ENCODE measurements at regions not wholly inside any gene's neighbourhood (a gene's known extent, or its start where the extent isn't known, plus 50 kb on each side); places are given as distances from the start of the nearest gene placed in this dataset.
A peak's percentile ranks its signal among the peaks of the same experiment; 100 is the strongest.

DNA sequence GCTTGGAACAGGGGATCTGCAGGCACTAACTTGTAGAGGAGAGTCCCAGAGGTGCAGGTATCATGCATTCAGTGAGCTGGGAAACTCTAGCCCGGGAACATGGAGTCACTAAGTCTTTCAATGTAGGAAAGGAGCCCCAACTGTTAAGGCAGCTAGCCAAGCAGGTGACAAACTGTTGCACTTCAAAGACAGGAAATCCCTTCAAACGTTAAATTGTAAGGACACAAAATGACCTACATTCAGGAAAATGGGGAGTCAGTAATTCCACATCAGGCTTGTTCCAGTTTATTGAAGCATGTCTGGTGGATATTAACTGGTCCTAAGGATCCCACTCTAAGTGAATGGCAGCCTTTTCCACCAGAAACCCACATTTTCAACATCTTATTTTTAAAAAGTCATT lies 364.5 kb downstream of the MTX2 start:
- Histone ChIP-seq H3K9me2 (replicated peaks; ENCODE audit: low read length) (no peaks in the 10 kb centered on the region), H3K4me1 (ENCODE audit: insufficient read depth, low read length) (peaks cover 22% of the 10 kb centered on the region), H3K4me3 (ENCODE audit: low read length) (peak overlapping the region; percentile 71; the same call in 1 of the 2 replicates), H2AFZ (ENCODE audit: low read length) (no peak overlapping the region), H3K27ac (ENCODE audit: low read length) (no peak overlapping the region), H3F3A (ENCODE audit: low read length, unreplicated experiment) (no peaks in the 10 kb centered on the region), H3K9me3 (ENCODE audit: low read length) (no peaks in the 10 kb centered on the region), H3K79me2 (ENCODE audit: low read length) (peaks cover 43% of the 10 kb centered on the region), H3K36me3 (ENCODE audit: low read depth, low read length) (peaks cover 9% of the 10 kb centered on the region), H4K20me1 (ENCODE audit: low read length) (no peaks in the 10 kb centered on the region), H3K9ac (ENCODE audit: low read length) (no peak overlapping the region), H3K4me2 (ENCODE audit: low read length) (peak overlapping the region; percentile 82), H3K27me3 (ENCODE audit: low read length) (no peaks in the 10 kb centered on the region)
- no peak for ATAC-seq
- POLR2A ChIA-PET (ENCODE audit: unreplicated experiment) = interaction anchor here (0.7 kb wide), 1 partner anchor 18 kb away, joined by 3 read pairs; no protein-coding TSS in a partner anchor
- no peak for DNase-seq
- intact Hi-C loops (cut with micrococcal nuclease) = loop anchor here (10.0 kb wide), 1 partner anchor 339 kb away; no protein-coding TSS in a partner anchor
- no TSS peak for BruUV-seq (replicated peaks)
- CTCF ChIA-PET = interaction anchor here (0.7 kb wide), 1 partner anchor 478 kb away, joined by 8 read pairs; no protein-coding TSS in a partner anchor
- no peak for TF ChIP-seq EZH2 (IDR thresholded peaks at IDR 0.05; ENCODE audit: low read length, unreplicated experiment)
- TF ChIP-seq, protein P1, sequence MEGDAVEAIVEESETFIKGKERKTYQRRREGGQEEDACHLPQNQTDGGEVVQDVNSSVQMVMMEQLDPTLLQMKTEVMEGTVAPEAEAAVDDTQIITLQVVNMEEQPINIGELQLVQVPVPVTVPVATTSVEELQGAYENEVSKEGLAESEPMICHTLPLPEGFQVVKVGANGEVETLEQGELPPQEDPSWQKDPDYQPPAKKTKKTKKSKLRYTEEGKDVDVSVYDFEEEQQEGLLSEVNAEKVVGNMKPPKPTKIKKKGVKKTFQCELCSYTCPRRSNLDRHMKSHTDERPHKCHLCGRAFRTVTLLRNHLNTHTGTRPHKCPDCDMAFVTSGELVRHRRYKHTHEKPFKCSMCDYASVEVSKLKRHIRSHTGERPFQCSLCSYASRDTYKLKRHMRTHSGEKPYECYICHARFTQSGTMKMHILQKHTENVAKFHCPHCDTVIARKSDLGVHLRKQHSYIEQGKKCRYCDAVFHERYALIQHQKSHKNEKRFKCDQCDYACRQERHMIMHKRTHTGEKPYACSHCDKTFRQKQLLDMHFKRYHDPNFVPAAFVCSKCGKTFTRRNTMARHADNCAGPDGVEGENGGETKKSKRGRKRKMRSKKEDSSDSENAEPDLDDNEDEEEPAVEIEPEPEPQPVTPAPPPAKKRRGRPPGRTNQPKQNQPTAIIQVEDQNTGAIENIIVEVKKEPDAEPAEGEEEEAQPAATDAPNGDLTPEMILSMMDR (conservative IDR thresholded peaks at IDR 0.05; ENCODE audit: low read depth, low read length) = no peak
- TF ChIP-seq EZH2phosphoT487 (IDR thresholded peaks at IDR 0.05; ENCODE audit: borderline replicate concordance, low read length) = no peak

DNA sequence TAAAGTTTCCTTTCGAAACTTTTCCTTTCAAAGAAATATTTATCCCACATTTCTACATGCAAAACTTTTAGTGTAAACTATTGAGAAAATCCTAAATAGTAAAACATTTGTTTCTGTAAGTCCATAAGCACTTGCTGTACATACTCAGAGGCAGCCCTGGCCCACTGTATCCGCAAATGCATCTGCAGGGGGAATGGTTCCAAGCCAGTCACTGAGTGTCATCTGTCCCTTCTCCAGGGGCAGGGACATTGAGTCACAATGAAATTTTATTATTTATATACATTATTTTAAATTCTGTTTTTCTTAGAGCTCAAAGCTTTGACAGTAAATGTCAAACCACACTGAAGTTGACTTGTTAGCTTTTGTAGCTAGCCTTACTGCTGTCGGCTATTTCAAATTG lies 367.2 kb downstream of the MTX2 start:
- H3K4me3 ChIP-seq (ENCODE audit: low read length) = peak overlapping the region; percentile 71
- no peak for ATAC-seq
- H3K9ac ChIP-seq (ENCODE audit: low read length) = peak overlapping the region; percentile 93
- ChIA-PET CTCF (interaction anchor here (0.9 to 1.7 kb wide), 5 partner anchors 23 to 509 kb away, joined by 3 to 11 read pairs (median 4); no protein-coding TSS in a partner anchor), POLR2A (ENCODE audit: unreplicated experiment) (no interaction called here)
- H3K36me3 ChIP-seq (ENCODE audit: low read depth, low read length) = peaks cover 9% of the 10 kb centered on the region
- no peaks in the 10 kb centered on the region for H3K27me3 ChIP-seq (ENCODE audit: low read length)
- peaks cover 34% of the 10 kb centered on the region for H3K4me1 ChIP-seq (ENCODE audit: insufficient read depth, low read length)
- H3F3A ChIP-seq (ENCODE audit: low read length, unreplicated experiment) = no peaks in the 10 kb centered on the region
- H2AFZ ChIP-seq (ENCODE audit: low read length) = no peak overlapping the region
- intact Hi-C loops (cut with micrococcal nuclease) = loop anchor here (1.0 to 10.0 kb wide), 2 partner anchors 24 to 342 kb away; no protein-coding TSS in a partner anchor
- no peak overlapping the region for H3K27ac ChIP-seq (ENCODE audit: low read length)
- TF ChIP-seq, protein P1 (conservative IDR thresholded peaks at IDR 0.05; ENCODE audit: low read depth, low read length) = no peak
- TF ChIP-seq EZH2 (IDR thresholded peaks at IDR 0.05; ENCODE audit: low read length, unreplicated experiment) (no peak), EZH2phosphoT487 (IDR thresholded peaks at IDR 0.05; ENCODE audit: borderline replicate concordance, low read length) (no peak)
- peak; percentile 31 for DNase-seq
- H3K79me2 ChIP-seq (ENCODE audit: low read length) = peaks cover 43% of the 10 kb centered on the region
- no peaks in the 10 kb centered on the region for H4K20me1 ChIP-seq (ENCODE audit: low read length)
- H3K4me2 ChIP-seq (ENCODE audit: low read length) = peak overlapping the region; percentile 82
- H3K9me3 ChIP-seq (ENCODE audit: low read length) = no peaks in the 10 kb centered on the region
- BruUV-seq (replicated peaks) = no TSS peak
- no peaks in the 10 kb centered on the region for H3K9me2 ChIP-seq (replicated peaks; ENCODE audit: low read length)

DNA sequence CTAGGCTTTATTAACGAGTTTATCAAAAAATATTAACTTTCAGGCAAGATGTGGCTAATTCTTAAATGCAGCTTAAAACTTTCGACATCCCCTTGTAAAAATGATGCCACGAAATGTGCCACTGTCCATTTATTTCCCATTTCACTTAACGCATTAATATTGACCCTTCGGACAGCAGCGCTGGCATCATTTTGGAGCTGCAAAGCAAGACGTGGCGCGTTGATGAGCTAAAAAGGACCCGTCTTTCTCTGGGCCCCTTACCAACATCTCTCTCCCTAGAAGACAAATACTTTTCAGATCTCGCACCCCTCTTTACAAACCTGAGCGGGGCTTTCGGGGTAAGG lies 367.9 kb downstream of the MTX2 start:
- DNase-seq = no peak
- Histone ChIP-seq H3K4me2 (ENCODE audit: low read length) (peak overlapping the region; percentile 82), H3F3A (ENCODE audit: low read length, unreplicated experiment) (no peaks in the 10 kb centered on the region), H3K27me3 (ENCODE audit: low read length) (no peaks in the 10 kb centered on the region), H2AFZ (ENCODE audit: low read length) (peak overlapping the region; percentile 69), H3K79me2 (ENCODE audit: low read length) (peaks cover 40% of the 10 kb centered on the region), H3K27ac (ENCODE audit: low read length) (peak overlapping the region; percentile 76), H3K9ac (ENCODE audit: low read length) (peak overlapping the region; percentile 93), H3K4me3 (ENCODE audit: low read length) (peak overlapping the region; percentile 71), H3K9me3 (ENCODE audit: low read length) (no peaks in the 10 kb centered on the region), H3K4me1 (ENCODE audit: insufficient read depth, low read length) (peaks cover 41% of the 10 kb centered on the region), H3K9me2 (replicated peaks; ENCODE audit: low read length) (no peaks in the 10 kb centered on the region), H4K20me1 (ENCODE audit: low read length) (no peaks in the 10 kb centered on the region), H3K36me3 (ENCODE audit: low read depth, low read length) (peaks cover 7% of the 10 kb centered on the region)
- TF ChIP-seq EZH2 (IDR thresholded peaks at IDR 0.05; ENCODE audit: low read length, unreplicated experiment) = no peak
- TF ChIP-seq EZH2phosphoT487 (IDR thresholded peaks at IDR 0.05; ENCODE audit: borderline replicate concordance, low read length) = no peak
- TF ChIP-seq, protein P1 (conservative IDR thresholded peaks at IDR 0.05; ENCODE audit: low read depth, low read length) = no peak
- CTCF ChIA-PET = interaction anchor here (0.6 to 1.7 kb wide), 6 partner anchors 22 to 510 kb away, joined by 3 to 11 read pairs (median 4); no protein-coding TSS in a partner anchor
- ATAC-seq = no peak
- intact Hi-C loops (cut with micrococcal nuclease) = loop anchor here (10.0 kb wide), 1 partner anchor 342 kb away; no protein-coding TSS in a partner anchor
- POLR2A ChIA-PET (ENCODE audit: unreplicated experiment) = interaction anchor here (0.5 kb wide), 1 partner anchor 148 kb away, joined by 5 read pairs; no protein-coding TSS in a partner anchor
- TSS peak; percentile 83 for BruUV-seq (replicated peaks)
